A549 (cell line): ENCODE measurements at regions not wholly inside any gene's neighbourhood (a gene's known extent, or its start where the extent isn't known, plus 50 kb on each side); places are given as distances from the start of the nearest gene placed in this dataset.

ENCODE experiments used
- BCL3 ChIP-seq: fragments of >200 bp; sonication (Bioruptor Twin); formaldehyde crosslinking; IDR thresholded peaks from 3 replicates; pipeline ENCODE4 v1.6.1; 2016
- CTCF ChIP-seq: fragments of >200 bp; sonication (Bioruptor Twin); formaldehyde crosslinking; IDR thresholded peaks from 3 replicates; pipeline ENCODE4 v1.5.1; 2016
- E2F6 ChIP-seq: IDR thresholded peaks from 2 replicates; pipeline ENCODE4 v1.6.1; 2012; ENCODE audit warnings: low read depth, borderline replicate concordance
- HMGXB4 ChIP-seq: fragments of 250-450 bp; sonication (Bioruptor Pico); IDR thresholded peaks from 2 replicates; pipeline ENCODE4 v1.5.0; 2021; ENCODE audit warnings: mild to moderate bottlenecking, moderate library complexity, borderline replicate concordance
- JUNB ChIP-seq: fragments of >200 bp; sonication (Bioruptor Twin); formaldehyde crosslinking; IDR thresholded peaks from 2 replicates; pipeline ENCODE4 v1.6.1; 2016
- MAFK ChIP-seq: fragments of 450-650 bp; IDR thresholded peaks from 2 replicates; pipeline ENCODE4 v1.6.1; 2014; ENCODE audit not compliant: partially characterized antibody
- PHF8 ChIP-seq: fragments of 200-600 bp; sonication (generic); IDR thresholded peaks from 2 replicates; pipeline ENCODE4 v1.6.1; 2016; ENCODE audit warnings: low read depth, mild to moderate bottlenecking, antibody characterized with exemption, moderate library complexity, borderline replicate concordance
- RAD21 ChIP-seq, 2 experiments: fragments of >200 bp in 1 of 2; sonication (Bioruptor Twin) in 1 of 2; formaldehyde crosslinking in 1 of 2; IDR thresholded peaks in 1 of 2; conservative IDR thresholded peaks in 1 of 2; 2 replicates in 1 of 2; 3 replicates in 1 of 2; pipeline ENCODE4 v1.6.1; 2012 to 2018; ENCODE audit warnings: inconsistent platforms in 1 of 2
- SMC3 ChIP-seq: fragments of >200 bp; sonication (Bioruptor Twin); formaldehyde crosslinking; IDR thresholded peaks from 3 replicates; pipeline ENCODE4 v1.6.1; 2018; ENCODE audit warnings: inconsistent platforms
- USF2 ChIP-seq: fragments of 450-650 bp; IDR thresholded peaks from 2 replicates; pipeline ENCODE4 v1.6.1; 2014; ENCODE audit warnings: antibody characterized with exemption
- ZC3H11A ChIP-seq: fragments of 450-650 bp; IDR thresholded peaks from 2 replicates; pipeline ENCODE4 v1.6.1; 2014; ENCODE audit warnings: antibody characterized with exemption, mild to moderate bottlenecking

- TF ChIP-seq RAD21 (conservative IDR thresholded peaks at IDR 0.05 in 1 of 2, IDR thresholded peaks at IDR 0.05 in 1 of 2) (no peak), CTCF (no peak), USF2 (no peak), SMC3 (no peak), HMGXB4 (no peak), BCL3 (no peak), ZC3H11A (no peak), E2F6 (no peak), PHF8 (no peak), JUNB (no peak), MAFK (no peak)
Observed at GRCh38 chr10:5282137-5282536, 82.6 kb upstream of the UCN3 start.
